GM20000 (cell line): ENCODE measurements at regions not wholly inside any gene's neighbourhood (a gene's known extent, or its start where the extent isn't known, plus 50 kb on each side); places are given as distances from the start of the nearest gene placed in this dataset.

ENCODE experiments used
- DNase-seq: peaks from one replicate; pipeline ENCODE4 v3.0.0; 2012; ENCODE audit warnings: low spot score
- CTCF ChIP-seq: IDR thresholded peaks from 2 replicates; pipeline ENCODE4 v1.5.1; 2012; ENCODE audit warnings: mild to moderate bottlenecking, control low read depth; ENCODE audit errors: extremely low read depth, missing control alignments

DNA sequence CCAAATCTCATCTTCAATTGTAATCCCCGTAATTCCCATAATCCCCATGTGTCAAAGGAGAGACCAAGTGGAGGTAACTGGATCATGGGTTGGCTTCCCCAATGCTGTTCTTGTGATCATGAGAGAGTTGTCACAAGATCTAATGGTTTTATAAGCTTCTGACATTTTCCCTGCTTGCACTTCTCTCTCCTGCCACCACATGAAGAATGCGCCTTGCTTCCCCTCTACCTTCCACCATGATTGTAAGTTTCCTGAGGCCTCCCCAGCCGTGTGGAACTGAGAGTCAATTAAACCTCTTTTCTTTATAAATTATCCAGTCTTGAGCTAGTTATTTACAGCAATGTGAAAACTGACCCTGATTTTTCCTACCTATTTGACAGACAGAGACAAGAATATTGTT, 162.5 kb upstream of the SYT6 start:
- no peak for TF ChIP-seq CTCF
- DNase-seq, result no peak

- DNase-seq, result no peak
- no peak for TF ChIP-seq CTCF
Observed at GRCh38 chr1:114315631-114316030, 162.0 kb upstream of the SYT6 start.

- TF ChIP-seq CTCF, result no peak
- no peak for DNase-seq
Observed at GRCh38 chr1:114314576-114314975, 160.9 kb upstream of the SYT6 start.

- DNase-seq, result no peak
- TF ChIP-seq CTCF, result no peak
Observed at GRCh38 chr1:114314098-114314497, 160.4 kb upstream of the SYT6 start.

- no peak for TF ChIP-seq CTCF
- DNase-seq, result no peak
Observed at GRCh38 chr1:114310695-114311271, 157.1 kb upstream of the SYT6 start.

DNA sequence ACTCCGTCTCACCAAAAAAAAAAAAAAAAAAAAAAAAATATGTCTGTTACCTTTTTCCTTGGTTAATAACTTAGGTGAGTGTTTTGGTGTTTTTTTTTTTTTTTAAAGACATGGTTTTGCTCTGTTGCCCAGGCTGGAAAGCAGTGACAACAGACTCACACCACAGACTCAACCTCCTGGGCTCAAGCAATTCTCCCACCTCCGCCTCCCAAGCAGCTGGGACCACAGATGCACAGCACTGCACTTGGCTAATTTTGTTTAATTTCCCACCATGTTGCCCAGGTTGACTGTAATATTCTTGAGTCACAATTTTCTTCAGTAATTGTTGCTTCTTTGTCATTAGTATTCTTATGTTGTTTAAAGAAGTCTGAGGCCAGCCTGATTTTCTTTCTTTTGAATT, 149.2 kb upstream of the SYT6 start:
- TF ChIP-seq CTCF, result no peak
- no peak for DNase-seq

DNA sequence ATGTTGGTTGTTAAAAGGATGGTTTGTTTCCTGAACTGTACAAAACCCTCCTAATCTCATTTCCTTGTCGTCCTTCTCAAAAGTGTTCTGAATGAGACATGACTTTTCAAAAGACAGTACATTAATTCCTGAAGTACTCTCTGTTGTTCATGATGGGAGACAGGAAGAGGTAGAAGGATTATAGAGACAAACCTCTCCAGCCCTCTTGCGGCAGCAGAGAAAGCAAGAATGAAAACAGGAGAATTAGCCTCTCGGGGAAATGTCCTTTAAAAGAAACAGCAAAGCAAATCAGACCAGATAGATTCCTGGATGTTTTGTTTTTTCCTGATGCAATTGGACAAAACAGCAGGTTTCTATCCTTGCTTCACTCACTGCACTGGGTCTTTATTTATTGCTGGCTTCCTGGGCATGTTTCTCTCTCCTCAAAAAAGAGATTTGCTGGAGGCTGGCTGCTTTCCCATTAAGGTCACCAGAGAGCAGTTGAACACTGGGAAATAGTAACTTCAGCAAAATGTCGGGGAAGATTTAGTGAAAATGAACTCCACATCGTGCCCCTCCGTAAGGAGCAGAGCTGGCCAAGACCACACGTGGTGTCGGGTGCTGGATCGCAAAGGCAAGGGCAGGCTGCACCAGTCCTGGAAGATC, 145.8 kb upstream of the SYT6 start:
- no peak for DNase-seq
- no peak for TF ChIP-seq CTCF
